ENCODE measurements at regions not wholly inside any gene's neighbourhood (a gene's known extent, or its start where the extent isn't known, plus 50 kb on each side); places are given as distances from the start of the nearest gene placed in this dataset.
"Not testable (repeated sequence)": the region's sequence is repeated elsewhere in the genome, so short reads cannot be mapped to it uniquely, and the experiment has no call there.

- no peak for DNase-seq
- H3K9me3 Mint-ChIP-seq: peaks cover 10% of the 10 kb centered on the region
- no peak overlapping the region for H3K4me3 Mint-ChIP-seq
- peaks cover 6% of the 10 kb centered on the region for H3K4me1 Mint-ChIP-seq
- ATAC-seq: no peak
- peaks cover 8% of the 10 kb centered on the region for H3K27me3 Mint-ChIP-seq
- no peaks in the 10 kb centered on the region for H3K36me3 Mint-ChIP-seq (ENCODE audit: low read depth)
- no peak overlapping the region for H3K27ac Mint-ChIP-seq
Observed at GRCh38 chr1:2948751-2949680, 72.3 kb upstream of the ACTRT2 start.

GRCh38 chr1:2949966-2950925, 71.0 kb upstream of the ACTRT2 start:
- no peak for DNase-seq
- peaks cover 6% of the 10 kb centered on the region for H3K4me1 Mint-ChIP-seq
- H3K4me3 Mint-ChIP-seq: no peak overlapping the region
- no peak for ATAC-seq
- no peak overlapping the region for H3K27ac Mint-ChIP-seq
- no peaks in the 10 kb centered on the region for H3K36me3 Mint-ChIP-seq (ENCODE audit: low read depth)
- H3K27me3 Mint-ChIP-seq: peaks cover 8% of the 10 kb centered on the region
- peaks cover 12% of the 10 kb centered on the region for H3K9me3 Mint-ChIP-seq

- peaks cover 1% of the 10 kb centered on the region for H3K36me3 Mint-ChIP-seq (ENCODE audit: low read depth)
- no peak overlapping the region for H3K4me3 Mint-ChIP-seq
- no peak overlapping the region for H3K27ac Mint-ChIP-seq
- DNase-seq (no peak), ATAC-seq (no peak)
- peaks cover 6% of the 10 kb centered on the region for H3K4me1 Mint-ChIP-seq
- peaks cover 14% of the 10 kb centered on the region for H3K9me3 Mint-ChIP-seq
- peaks cover 8% of the 10 kb centered on the region for H3K27me3 Mint-ChIP-seq
Observed at GRCh38 chr1:2950926-2951305, 70.4 kb upstream of the ACTRT2 start.

GRCh38 chr1:2951856-2952255, 69.4 kb upstream of the ACTRT2 start:
- H3K4me1 Mint-ChIP-seq: peaks cover 6% of the 10 kb centered on the region
- peaks cover 5% of the 10 kb centered on the region for H3K27me3 Mint-ChIP-seq
- H3K9me3 Mint-ChIP-seq: peaks cover 23% of the 10 kb centered on the region
- H3K36me3 Mint-ChIP-seq (ENCODE audit: low read depth): peaks cover 5% of the 10 kb centered on the region
- H3K27ac Mint-ChIP-seq: no peak overlapping the region
- no peak for ATAC-seq
- DNase-seq: no peak
- H3K4me3 Mint-ChIP-seq: no peak overlapping the region

- peaks cover 6% of the 10 kb centered on the region for H3K4me1 Mint-ChIP-seq
- no peak overlapping the region for H3K4me3 Mint-ChIP-seq
- H3K27me3 Mint-ChIP-seq: no peaks in the 10 kb centered on the region
- H3K36me3 Mint-ChIP-seq (ENCODE audit: low read depth): peaks cover 5% of the 10 kb centered on the region
- H3K9me3 Mint-ChIP-seq: peaks cover 28% of the 10 kb centered on the region
- DNase-seq (no peak), ATAC-seq (no peak)
- H3K27ac Mint-ChIP-seq: no peak overlapping the region
Observed at GRCh38 chr1:2952371-2952770, 68.9 kb upstream of the ACTRT2 start.

GRCh38 chr1:2952992-2953391, 68.3 kb upstream of the ACTRT2 start:
- Mint-ChIP-seq H3K9me3 (peaks cover 34% of the 10 kb centered on the region), H3K36me3 (ENCODE audit: low read depth) (peaks cover 5% of the 10 kb centered on the region), H3K27ac (no peak overlapping the region), H3K4me1 (peaks cover 6% of the 10 kb centered on the region), H3K4me3 (no peak overlapping the region), H3K27me3 (no peaks in the 10 kb centered on the region)
- no peak for DNase-seq
- ATAC-seq: no peak

GRCh38 chr1:2953688-2954285, 67.5 kb upstream of the ACTRT2 start:
- no peak overlapping the region for H3K4me3 Mint-ChIP-seq
- H3K27me3 Mint-ChIP-seq: no peaks in the 10 kb centered on the region
- peaks cover 36% of the 10 kb centered on the region for H3K9me3 Mint-ChIP-seq
- peaks cover 6% of the 10 kb centered on the region for H3K4me1 Mint-ChIP-seq
- no peak overlapping the region for H3K27ac Mint-ChIP-seq
- DNase-seq (no peak), ATAC-seq (no peak)
- peaks cover 5% of the 10 kb centered on the region for H3K36me3 Mint-ChIP-seq (ENCODE audit: low read depth)

GRCh38 chr1:2955652-2956051, 65.6 kb upstream of the ACTRT2 start:
- H3K27me3 Mint-ChIP-seq: no peaks in the 10 kb centered on the region
- DNase-seq (no peak), ATAC-seq (no peak)
- H3K9me3 Mint-ChIP-seq: peaks cover 36% of the 10 kb centered on the region
- H3K27ac Mint-ChIP-seq: no peak overlapping the region
- H3K4me3 Mint-ChIP-seq: no peak overlapping the region
- H3K36me3 Mint-ChIP-seq (ENCODE audit: low read depth): peaks cover 5% of the 10 kb centered on the region
- H3K4me1 Mint-ChIP-seq: peaks cover 4% of the 10 kb centered on the region

- H3K4me3 Mint-ChIP-seq: no peak overlapping the region
- H3K27ac Mint-ChIP-seq: no peak overlapping the region
- ATAC-seq (no peak), DNase-seq (no peak)
- H3K9me3 Mint-ChIP-seq: peaks cover 36% of the 10 kb centered on the region
- H3K4me1 Mint-ChIP-seq: peaks cover 2% of the 10 kb centered on the region
- peaks cover 5% of the 10 kb centered on the region for H3K36me3 Mint-ChIP-seq (ENCODE audit: low read depth)
- no peaks in the 10 kb centered on the region for H3K27me3 Mint-ChIP-seq
Observed at GRCh38 chr1:2956576-2956975, 64.7 kb upstream of the ACTRT2 start.

GRCh38 chr1:2957329-2957728, 63.9 kb upstream of the ACTRT2 start:
- Mint-ChIP-seq H3K27ac (no peak overlapping the region), H3K27me3 (no peaks in the 10 kb centered on the region), H3K36me3 (ENCODE audit: low read depth) (peaks cover 5% of the 10 kb centered on the region), H3K9me3 (peaks cover 36% of the 10 kb centered on the region), H3K4me1 (peaks cover 2% of the 10 kb centered on the region), H3K4me3 (no peak overlapping the region)
- ATAC-seq (no peak), DNase-seq (no peak)

- peaks cover 24% of the 10 kb centered on the region for H3K9me3 Mint-ChIP-seq
- H3K36me3 Mint-ChIP-seq (ENCODE audit: low read depth); H3K27ac Mint-ChIP-seq; H3K27me3 Mint-ChIP-seq; H3K4me1 Mint-ChIP-seq; ATAC-seq; DNase-seq; H3K4me3 Mint-ChIP-seq: not testable (repeated sequence)
Observed at GRCh38 chr1:2959881-2960280, 61.4 kb upstream of the ACTRT2 start.

- Mint-ChIP-seq H3K27me3 (peaks cover 2% of the 10 kb centered on the region), H3K36me3 (ENCODE audit: low read depth) (peaks cover 2% of the 10 kb centered on the region), H3K4me3 (no peak overlapping the region), H3K4me1 (no peaks in the 10 kb centered on the region), H3K27ac (no peak overlapping the region), H3K9me3 (peaks cover 21% of the 10 kb centered on the region)
- ATAC-seq (no peak), DNase-seq (no peak)
Observed at GRCh38 chr1:2961081-2961480, 60.2 kb upstream of the ACTRT2 start.

- Mint-ChIP-seq H3K36me3 (ENCODE audit: low read depth) (no peaks in the 10 kb centered on the region), H3K27ac (no peak overlapping the region), H3K27me3 (peaks cover 2% of the 10 kb centered on the region), H3K9me3 (peaks cover 15% of the 10 kb centered on the region), H3K4me1 (no peaks in the 10 kb centered on the region), H3K4me3 (no peak overlapping the region)
- ATAC-seq (no peak), DNase-seq (no peak)
Observed at GRCh38 chr1:2961661-2962060, 59.6 kb upstream of the ACTRT2 start.

- Mint-ChIP-seq H3K36me3 (ENCODE audit: low read depth) (no peaks in the 10 kb centered on the region), H3K27ac (no peak overlapping the region), H3K4me3 (no peak overlapping the region), H3K27me3 (peaks cover 2% of the 10 kb centered on the region), H3K4me1 (no peaks in the 10 kb centered on the region), H3K9me3 (peaks cover 11% of the 10 kb centered on the region)
- DNase-seq (no peak), ATAC-seq (peak; percentile 4)
Observed at GRCh38 chr1:2962061-2962460, 59.2 kb upstream of the ACTRT2 start.

All from activated naive CD8-positive, alpha-beta T cell treated with anti-CD3 and anti-CD28 coated beads, Interleukin-2, amount 50 U/mL, for 24 hours (primary cell).